Skin epidermis (tissue), 12 donors: ENCODE measurements at regions not wholly inside any gene's neighbourhood (a gene's known extent, or its start where the extent isn't known, plus 50 kb on each side); places are given as distances from the start of the nearest gene placed in this dataset.

Experiments
- H3K27ac ChIP-seq, 21 experiments: fragments of 200-600 bp; sonication (generic) in 11 of 21; one replicate each; pipeline ENCODE4 v1.5.0; 2020; ENCODE audit warnings: mild to moderate bottlenecking in 3 of 21, inconsistent platforms in 2 of 21, moderate library complexity in 2 of 21
- H3K4me3 ChIP-seq, 7 experiments: fragments of 200-600 bp; sonication (generic) in 2 of 7; one replicate each; pipeline ENCODE4 v1.5.0; 2020; ENCODE audit warnings: inconsistent platforms in 2 of 7, mild to moderate bottlenecking in 2 of 7, moderate library complexity in 1 of 7

DNA sequence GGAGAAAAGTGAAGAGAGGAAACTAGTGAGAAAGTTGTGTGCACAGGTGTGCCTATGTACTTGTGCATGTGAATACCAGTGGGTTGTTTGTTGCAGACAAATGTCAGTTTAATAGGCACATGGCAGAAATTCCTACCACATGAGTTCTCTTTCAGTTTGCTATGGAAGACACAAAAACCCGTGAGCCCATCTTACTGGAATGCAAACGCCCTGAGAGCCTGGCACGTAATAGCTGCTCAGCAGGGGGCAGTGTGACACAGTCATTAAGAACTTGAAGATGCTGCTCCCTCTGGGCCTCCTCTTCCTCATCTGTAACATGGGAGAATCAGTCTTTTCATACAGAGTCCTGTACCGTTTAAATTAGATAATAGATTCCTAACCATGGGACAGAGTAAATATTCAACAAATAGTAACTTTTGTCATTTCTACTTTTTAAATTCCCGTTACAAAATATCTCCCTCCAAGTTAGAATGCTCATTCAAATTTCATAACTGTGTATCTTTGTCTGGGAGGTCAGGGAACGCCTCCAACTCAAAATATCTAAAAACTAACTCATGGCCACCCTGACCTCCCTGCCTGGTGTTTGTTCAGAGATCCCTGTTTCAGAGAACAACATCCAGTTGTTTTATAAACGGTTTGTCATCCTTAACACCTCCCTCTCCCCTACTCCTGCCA, 802.9 kb downstream of the MAFB start:
- H3K27ac ChIP-seq, result peak overlapping the region in 8 of 21 experiments; percentile 0 to 63 (median 36)

DNA sequence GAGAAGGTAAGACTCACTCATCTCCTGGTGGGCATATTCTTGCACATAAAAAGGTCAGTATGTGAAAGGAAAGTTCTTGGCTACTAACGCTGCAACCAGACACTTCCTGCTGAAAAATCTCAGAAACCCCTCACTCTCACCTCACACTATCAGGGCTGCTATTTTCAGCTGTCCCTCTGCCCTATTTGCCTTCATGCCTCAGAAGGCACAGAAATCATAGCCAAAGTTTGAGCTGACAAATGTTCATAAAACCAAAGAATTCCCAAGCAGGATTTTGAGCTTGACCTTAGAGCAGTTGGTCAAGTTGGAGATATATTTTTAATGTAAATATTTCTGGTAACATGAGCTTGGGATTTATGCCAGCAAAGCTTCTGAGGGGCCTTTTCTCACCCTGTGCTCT, 806.2 kb downstream of the MAFB start:
- Histone ChIP-seq H3K4me3 (no peak overlapping the region), H3K27ac (no peak overlapping the region)

More for the DNA sequence above, 802.9 kb downstream of the MAFB start:
- H3K4me3 ChIP-seq, result no peak overlapping the region

DNA sequence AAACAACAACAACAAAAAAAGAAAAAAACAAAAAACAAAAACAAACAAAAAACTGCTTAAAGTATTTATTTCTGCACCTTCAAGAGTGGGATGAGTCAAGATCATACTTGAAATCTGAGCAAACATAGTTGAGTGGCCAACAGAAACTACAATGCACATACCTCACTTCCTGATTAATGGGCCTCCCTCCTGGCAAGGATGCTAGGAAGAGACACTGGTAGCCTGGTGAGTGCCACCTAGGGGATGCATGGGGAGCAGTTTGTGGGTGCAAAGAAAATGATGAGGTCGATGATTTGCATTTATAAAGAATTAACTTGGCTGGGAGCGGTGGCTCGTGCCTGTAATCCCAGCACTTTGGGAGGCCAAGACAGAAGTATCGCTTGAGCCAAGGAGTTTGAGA, 808.1 kb downstream of the MAFB start:
- Histone ChIP-seq H3K27ac (no peak overlapping the region), H3K4me3 (no peak overlapping the region)

DNA sequence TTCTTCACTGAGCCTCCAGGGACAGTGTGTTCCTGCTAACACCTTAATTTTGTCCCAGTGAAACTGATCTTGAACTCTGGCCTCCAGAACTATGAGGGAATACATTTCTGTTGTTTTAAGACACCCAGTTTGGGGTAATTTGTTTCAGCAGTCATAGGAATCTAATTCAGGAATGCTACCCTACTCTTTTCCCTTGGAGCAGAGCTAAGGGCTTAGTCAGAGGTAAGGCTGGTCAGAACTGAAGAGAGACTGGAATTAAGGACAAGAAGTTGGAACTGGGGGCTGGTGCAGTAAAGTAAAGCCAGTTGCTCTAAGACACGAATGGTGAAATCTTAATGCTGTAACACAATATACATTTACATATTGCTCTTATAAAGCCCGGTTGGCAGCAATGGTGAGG, 809.7 kb downstream of the MAFB start:
- H3K27ac ChIP-seq, result peak overlapping the region in 9 of 21 experiments; percentile 3 to 70 (median 43)
- no peak overlapping the region for H3K4me3 ChIP-seq

DNA sequence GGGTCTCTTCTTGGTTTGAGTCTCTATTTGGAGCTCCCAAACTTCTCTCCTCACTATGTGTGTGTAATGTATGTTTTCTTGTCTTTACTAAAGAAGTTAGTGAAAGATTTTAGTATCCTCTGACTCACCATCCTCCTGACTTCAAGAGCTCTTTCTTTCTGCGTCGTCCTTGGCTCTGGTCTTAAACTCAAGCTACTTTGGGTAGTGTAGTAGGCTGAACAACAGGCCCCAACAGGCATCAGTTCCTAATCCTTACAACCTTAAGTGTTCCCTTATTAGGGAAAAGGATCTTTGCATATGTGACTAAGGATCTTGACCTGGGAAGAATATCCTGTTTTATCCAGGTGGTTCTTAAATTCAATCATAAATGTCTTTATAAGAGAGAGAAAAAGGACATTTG, 810.2 kb downstream of the MAFB start:
- peak overlapping the region in 9 of 21 experiments; percentile 7 to 70 (median 43) for H3K27ac ChIP-seq
- H3K4me3 ChIP-seq, result no peak overlapping the region

DNA sequence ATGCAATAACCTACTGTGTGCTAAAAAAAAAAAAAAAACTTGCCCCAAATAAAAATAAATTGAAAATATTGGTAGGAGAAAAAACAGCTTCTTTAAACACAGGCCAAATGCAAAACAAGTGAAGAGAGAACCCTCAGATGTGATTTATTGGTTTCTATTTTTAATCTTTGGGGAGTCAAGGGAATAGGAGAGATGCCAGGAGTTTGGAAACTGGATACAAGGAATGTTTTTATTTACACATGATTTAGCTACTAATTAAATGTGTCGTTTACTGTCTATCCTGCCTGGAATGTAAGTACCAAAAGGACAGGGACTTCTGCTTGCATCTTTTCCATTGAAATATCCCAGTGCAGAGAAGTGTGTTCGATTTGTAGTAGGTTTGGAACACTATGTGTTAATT, 810.7 kb downstream of the MAFB start:
- H3K27ac ChIP-seq, result peak overlapping the region in 6 of 21 experiments; percentile 14 to 69 (median 41)
- H3K4me3 ChIP-seq, result no peak overlapping the region

DNA sequence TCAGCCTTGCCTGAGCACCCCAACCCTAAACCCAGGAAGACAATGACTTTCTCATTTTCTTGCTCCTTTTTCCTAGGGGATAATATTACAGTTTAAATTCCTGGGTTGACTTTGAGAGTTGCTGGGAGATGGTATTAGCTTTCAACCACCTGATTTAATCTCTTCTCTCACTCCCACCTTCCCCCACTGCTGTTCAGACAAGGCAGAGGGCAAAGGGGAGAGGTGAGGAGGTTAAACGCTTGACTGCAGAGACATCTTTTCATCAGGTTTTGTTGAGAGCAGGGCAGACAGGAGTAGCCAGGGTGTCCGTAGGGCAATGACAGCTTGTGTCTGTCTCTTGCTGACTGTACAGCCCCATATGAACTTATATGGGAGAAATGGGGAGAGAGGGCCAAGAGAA, 811.2 kb downstream of the MAFB start:
- Histone ChIP-seq H3K27ac (peak overlapping the region in 2 of 21 experiments; percentile 5 to 64), H3K4me3 (no peak overlapping the region)

DNA sequence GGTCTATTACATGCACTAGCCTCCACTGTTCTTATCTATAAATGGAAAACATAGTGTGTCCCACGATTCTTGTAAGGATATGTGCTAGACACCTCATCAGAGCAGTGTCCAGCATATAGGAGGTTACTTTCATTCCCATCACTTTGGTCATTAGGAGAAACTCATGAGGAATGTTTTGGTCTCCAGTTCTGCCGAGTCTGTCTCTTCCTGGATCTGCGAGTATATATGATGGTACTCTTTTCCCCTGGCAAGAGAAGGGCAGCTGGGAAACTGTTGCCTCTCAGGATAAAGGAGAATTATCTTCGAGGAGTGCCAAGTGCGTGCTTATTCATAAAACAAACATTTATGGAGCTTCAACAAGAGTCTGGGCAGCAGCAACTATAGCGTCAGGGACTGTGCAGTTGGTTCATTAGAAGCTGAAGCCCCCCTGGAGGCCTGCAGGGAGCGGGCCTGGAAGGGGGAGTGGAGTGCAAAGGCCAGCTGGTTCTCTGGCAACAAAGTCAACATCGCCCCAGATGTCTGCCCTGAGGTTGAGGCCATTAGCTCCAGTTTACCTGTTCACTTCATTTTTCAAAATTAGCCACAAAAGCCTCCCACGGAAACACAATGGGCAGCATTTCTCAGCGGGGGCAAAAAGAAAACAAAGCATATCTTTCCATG, 811.9 kb downstream of the MAFB start:
- no peak overlapping the region for H3K4me3 ChIP-seq
- H3K27ac ChIP-seq, result peak overlapping the region in 1 of 21 experiments; percentile 64

DNA sequence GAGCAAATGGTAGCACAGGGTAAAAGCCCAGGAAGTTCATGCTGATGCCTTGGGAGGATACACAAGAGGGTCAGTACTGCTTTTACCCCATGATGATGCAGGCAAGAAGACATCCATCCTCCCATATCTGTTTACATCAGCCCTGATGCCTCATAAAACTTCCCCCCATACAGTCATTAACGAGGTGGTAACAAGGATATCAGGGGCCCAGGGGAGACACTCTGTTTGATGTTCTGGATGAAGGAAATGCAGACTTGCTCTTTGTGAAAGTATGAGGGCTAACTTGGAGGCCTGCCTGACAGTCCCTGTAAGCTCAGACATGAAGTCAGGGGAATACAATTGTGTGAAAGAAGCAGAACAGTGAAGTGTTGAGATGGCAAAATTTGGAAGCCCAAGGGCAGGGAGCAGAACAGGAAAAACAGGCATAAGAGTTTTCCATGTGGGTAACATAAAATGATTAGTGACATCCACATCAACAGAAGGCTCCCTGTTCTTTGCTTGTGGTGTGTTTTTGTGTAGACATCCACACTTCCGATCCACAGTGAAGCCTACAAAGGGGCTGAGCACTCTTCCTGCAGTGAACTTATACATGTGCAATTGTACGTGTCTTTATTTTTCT, 813.4 kb downstream of the MAFB start:
- Histone ChIP-seq H3K4me3 (no peak overlapping the region), H3K27ac (peak overlapping the region in 1 of 21 experiments; percentile 5)

DNA sequence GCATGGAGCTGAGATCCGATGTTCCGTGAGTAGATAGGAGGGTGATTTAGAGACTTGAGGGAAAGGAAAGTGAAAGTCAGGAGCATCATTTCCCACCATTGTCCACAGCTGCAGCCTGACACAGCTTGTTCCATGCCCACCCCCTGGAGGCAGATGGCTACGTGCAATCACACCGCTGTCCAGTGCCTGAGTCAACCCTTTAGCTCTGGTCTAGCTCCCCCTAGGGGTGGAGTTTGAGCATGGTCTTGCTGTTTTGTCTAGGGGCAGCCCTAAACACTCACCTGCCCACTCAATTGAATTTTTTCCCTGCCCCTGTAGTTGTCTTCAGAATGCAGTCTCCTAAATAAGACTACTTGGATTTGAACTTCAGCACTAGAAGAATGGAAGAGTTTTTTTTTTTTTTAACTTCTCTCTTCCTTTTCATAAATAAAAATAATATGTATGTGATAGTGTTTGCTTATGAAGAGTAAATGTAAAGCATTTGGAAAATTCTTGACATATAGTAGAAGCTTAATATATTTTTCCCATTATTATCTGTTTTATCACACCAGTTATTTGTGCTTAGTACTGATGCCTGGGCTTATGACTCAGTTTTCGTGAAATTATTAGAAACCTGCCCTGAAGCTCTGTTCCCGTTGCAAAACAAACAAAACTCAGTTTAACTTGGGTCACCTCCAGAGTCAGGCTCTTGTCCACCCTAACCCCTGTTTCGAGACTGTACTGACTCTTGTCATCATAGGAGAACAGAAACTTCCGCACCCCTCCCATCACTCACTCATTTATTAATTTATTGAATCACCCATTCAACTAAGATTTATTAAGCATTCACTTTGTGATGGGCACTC, 814.8 kb downstream of the MAFB start:
- no peak overlapping the region for H3K4me3 ChIP-seq
- H3K27ac ChIP-seq, result no peak overlapping the region

DNA sequence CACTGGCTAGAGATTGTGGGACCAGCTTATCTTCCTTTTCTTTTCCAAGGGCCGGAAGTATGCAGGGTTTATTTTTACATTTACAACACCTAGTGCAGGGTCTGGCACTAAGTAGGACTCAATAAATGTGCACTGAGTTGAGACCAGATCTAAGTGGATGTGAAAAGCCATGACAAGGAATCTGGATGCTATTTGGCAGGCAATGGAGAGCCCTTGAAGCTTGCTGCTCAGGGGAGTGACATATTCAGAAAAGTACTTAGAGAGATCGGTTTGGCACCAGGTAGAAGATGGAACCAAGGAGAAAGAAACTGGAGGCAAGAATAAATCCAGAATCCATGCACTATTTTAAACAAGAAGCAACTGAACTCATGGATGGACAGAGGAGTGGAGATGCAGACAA, 815.8 kb downstream of the MAFB start:
- Histone ChIP-seq H3K4me3 (no peak overlapping the region), H3K27ac (no peak overlapping the region)

DNA sequence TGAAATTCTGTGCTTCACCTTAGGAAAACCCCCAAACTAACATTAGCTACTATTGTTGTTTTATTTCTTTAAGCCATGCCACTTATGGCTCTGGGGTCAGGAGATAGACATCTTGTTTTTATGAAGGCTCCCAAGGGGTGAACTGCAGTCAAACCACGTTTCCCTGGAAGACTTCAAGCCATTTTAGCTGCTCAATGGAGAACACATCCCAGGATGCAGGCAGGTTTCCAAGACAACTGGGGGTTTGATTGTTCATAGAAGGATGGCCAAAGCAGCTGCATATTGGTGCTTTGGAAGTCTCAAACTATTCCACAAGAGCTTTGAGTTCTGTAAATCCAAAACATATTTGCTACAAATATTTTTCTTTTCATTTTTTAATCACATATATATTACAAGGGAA, 818.0 kb downstream of the MAFB start:
- Histone ChIP-seq H3K4me3 (no peak overlapping the region), H3K27ac (no peak overlapping the region)

DNA sequence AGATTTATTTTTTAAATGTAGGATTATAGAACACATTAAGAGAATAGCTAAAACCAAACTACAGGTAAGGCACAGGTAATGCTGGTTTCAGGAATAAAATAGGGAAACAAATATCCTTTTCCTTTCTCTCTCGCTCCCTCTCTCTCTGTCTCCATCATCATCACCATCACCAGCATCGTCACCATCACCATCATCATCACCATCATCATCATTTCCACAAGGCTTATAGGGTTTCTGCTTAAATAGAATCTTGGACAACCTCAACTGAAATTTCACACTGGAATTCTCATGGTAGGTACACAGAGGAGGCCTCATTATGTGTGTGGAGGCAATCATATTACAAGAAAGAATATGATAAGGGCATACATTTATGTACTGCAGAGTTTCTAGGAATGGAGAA, 823.6 kb downstream of the MAFB start:
- H3K27ac ChIP-seq, result no peak overlapping the region

DNA sequence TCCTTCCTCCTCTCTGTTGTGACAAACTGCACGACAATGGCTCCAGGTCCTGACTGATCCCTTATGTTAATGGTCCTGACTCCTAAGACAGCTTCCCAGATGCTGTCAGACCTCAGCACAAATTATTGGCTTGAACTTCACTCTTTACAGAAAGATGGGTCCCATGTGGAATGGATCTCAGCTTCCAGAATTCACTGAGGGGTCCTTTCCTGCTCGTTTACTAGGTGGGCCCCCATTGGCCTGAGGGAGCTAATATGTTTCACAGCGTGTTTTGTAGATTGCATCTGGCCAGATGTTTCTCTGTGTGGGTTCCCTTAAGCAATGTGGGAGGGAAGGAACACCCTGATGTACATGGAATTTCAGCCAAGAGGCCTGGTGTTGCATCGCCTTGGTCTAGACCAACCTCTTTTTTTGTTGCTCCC, 826.6 kb downstream of the MAFB start:
- Histone ChIP-seq H3K27ac (no peak overlapping the region), H3K4me3 (no peak overlapping the region)

More for the DNA sequence above, 823.6 kb downstream of the MAFB start:
- no peak overlapping the region for H3K4me3 ChIP-seq

DNA sequence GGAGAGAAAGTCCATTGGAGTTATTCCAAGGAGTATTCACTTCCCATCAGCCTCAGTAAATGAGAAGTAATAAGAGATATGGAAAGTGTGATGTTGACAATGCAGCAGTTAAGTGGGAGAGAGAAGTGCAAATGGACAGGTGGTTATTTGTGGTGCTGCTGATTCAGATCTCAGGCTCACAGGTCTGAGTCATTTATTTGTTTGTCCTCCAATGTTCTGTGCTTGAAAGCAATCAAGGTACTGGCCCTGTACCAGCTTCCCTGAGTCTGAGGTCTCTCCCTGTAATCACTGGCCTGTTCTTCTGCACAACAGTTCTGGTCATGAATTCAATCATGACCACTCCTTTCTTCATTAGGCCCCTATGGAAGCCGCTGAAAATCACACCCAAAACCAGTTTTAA, 827.7 kb downstream of the MAFB start:
- Histone ChIP-seq H3K27ac (no peak overlapping the region), H3K4me3 (no peak overlapping the region)

DNA sequence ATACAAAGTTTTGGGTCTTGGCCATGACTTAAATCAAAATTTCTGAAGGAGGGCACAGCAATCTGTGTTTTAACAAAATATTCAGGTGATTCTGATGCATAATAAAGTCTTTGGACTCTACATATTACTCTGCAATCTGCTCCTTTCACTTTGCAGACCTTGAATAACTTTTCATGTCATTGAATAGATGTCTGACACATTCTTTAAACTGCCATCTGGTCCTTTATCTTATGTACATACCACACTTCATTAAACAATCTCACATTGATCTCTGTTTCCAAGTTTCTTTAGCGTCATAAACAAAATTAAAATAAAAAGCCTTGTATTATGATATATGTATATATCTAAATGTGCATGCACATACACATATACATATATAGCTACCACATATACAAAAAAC, 831.2 kb downstream of the MAFB start:
- Histone ChIP-seq H3K27ac (no peak overlapping the region), H3K4me3 (no peak overlapping the region)

DNA sequence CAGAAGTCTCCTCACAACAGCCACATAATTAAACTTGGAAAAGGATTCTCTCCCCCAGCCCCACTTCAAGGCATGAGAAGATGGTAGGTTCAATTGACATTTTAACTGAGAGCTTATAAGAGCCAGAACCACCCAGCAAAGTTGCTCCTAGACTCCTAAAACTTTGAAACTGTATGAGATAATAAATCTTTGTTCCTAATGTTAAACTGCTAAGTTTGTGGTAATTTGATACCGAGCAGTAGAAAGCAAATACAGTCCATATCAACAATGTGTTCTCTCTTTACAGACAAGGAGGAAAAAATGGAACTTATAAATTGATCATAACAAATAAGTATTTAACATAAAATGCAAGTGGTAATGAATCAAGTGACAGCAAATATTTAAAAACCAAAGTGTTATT, 831.8 kb downstream of the MAFB start:
- no peak overlapping the region for H3K27ac ChIP-seq
- H3K4me3 ChIP-seq, result no peak overlapping the region

DNA sequence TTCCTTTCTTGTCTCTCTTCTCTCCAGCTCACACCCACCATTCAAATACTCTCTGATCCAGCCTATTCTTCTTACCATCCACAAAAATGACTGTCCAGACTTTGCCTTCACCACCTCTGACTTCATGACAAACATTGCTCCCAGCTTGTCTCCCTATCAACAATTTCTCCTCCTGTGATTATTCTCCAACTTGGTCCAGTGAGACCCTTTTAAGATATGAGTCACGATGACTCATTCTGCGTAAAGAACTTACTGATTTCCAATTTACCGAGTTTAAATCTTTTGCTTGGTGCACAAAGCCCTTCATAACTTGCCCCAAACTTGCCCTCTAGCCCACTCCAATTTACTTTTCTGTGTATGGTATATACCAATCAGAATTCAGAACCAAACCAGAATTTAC, 833.2 kb downstream of the MAFB start:
- H3K27ac ChIP-seq, result peak overlapping the region in 2 of 21 experiments; percentile 23 to 26

DNA sequence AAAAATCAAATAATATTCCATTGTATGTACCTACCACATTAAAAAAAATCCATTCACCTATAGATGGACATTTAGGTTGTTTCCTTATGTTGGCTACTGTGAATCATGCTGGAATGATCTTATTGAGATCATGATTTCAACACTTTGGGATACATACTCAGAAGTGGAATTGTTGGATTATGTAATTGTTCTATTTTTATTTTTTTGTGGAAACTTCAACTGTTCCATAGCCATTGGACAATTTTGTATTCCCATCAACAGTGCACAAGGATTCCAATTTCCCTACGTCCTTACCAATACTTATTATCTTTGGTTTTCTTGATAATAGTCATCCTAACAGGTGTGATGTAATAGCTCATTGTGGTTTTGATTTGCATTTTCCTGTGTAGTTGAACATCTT, 834.0 kb downstream of the MAFB start:
- peak overlapping the region in 2 of 21 experiments; percentile 3 to 10 for H3K27ac ChIP-seq
- H3K4me3 ChIP-seq, result no peak overlapping the region

More for the DNA sequence above, 833.2 kb downstream of the MAFB start:
- no peak overlapping the region for H3K4me3 ChIP-seq

DNA sequence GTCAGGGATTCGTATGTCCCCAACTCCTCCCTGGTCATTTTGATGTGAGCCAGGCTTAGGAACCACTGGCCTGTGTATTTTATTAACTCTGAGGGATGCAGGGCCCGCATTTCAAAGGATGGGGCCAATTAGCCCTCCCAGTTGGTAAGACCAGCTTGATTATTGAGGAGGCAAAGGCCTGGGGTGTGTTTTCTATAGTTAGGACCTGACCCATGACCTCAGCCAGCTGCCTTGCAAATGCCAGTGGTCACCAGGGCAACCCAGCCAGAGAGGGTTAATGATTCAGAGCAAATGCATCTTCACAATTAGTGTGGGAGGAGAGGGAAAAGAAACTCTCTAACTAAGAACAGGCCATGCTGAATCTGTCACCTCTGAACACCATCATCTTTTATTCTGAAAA, 835.4 kb downstream of the MAFB start:
- peak overlapping the region in 4 of 21 experiments; percentile 36 to 70 (median 42) for H3K27ac ChIP-seq
- H3K4me3 ChIP-seq, result no peak overlapping the region
